B cell (primary cell): ENCODE measurements at regions not wholly inside any gene's neighbourhood (a gene's known extent, or its start where the extent isn't known, plus 50 kb on each side); places are given as distances from the start of the nearest gene placed in this dataset.

Experiments
- ATAC-seq: fragments of 200-7000 bp; cut with Tn5 transposase; one replicate; pipeline ENCODE4 v1.10.0; 2021; ENCODE audit warnings: low read depth, mild to moderate bottlenecking, moderate number of reproducible peaks, moderate library complexity
- CTCF ChIA-PET: fragments of 350-600 bp; sonication (Branson Sonifier 250); formaldehyde crosslinking; loops from one replicate; lab custom pipeline; 2021; ENCODE audit warnings: antibody characterized with exemption, inconsistent platforms; lab: Charles Lee
- POLR2A ChIA-PET: fragments of 350-600 bp; sonication (Branson Sonifier 250); formaldehyde crosslinking; loops from one replicate; lab custom pipeline; 2021; ENCODE audit warnings: antibody characterized with exemption; lab: Charles Lee
- DNase-seq: peaks from one replicate; pipeline ENCODE4 v3.0.0; 2013
- H2AFZ ChIP-seq: 2 replicates; pipeline ENCODE4 v1.6.1; 2012; ENCODE audit warnings: mild to moderate bottlenecking, low read depth, low read length; ENCODE audit not compliant: insufficient read depth, poor library complexity, severe bottlenecking
- H3K27ac ChIP-seq, 2 donors: 1 replicate in 1 of 2; 2 replicates in 1 of 2; pipeline ENCODE4 v1.5.1; 2012 to 2013; ENCODE audit warnings: low read length in 2 of 2, mild to moderate bottlenecking in 2 of 2, moderate library complexity in 1 of 2
- H3K27me3 ChIP-seq, 4 experiments: fragments of 200-600 bp in 1 of 4; sonication (generic) in 1 of 4; replicated peaks in 1 of 4; 1 replicate in 2 of 4; 2 replicates in 2 of 4; pipeline versions ENCODE4 v1.6.1 to v1.7.0; 2013 to 2016; ENCODE audit warnings: low read length in 3 of 4, mild to moderate bottlenecking in 2 of 4, mixed read lengths in 1 of 4, moderate library complexity in 1 of 4; ENCODE audit not compliant: insufficient read depth in 4 of 4, control insufficient read depth in 3 of 4; ENCODE audit errors: control extremely low read depth in 1 of 4
- H3K36me3 ChIP-seq, 2 experiments: replicated peaks in 1 of 2; 1 replicate in 1 of 2; 2 replicates in 1 of 2; pipeline versions ENCODE4 v1.6.1 to v1.7.1; 2013; ENCODE audit warnings: low read length in 1 of 2; ENCODE audit not compliant: insufficient read depth in 2 of 2, control insufficient read depth in 1 of 2; ENCODE audit errors: control extremely low read depth in 1 of 2, extremely low read depth in 1 of 2
- H3K4me1 ChIP-seq, 2 donors: fragments of 200-600 bp in 1 of 2; sonication (generic) in 1 of 2; 1 replicate in 1 of 2; 2 replicates in 1 of 2; pipeline versions ENCODE4 v1.5.1 to v1.6.1; 2013 to 2017; ENCODE audit warnings: low read length in 2 of 2; ENCODE audit not compliant: control insufficient read depth in 2 of 2, insufficient read depth in 2 of 2
- H3K4me2 ChIP-seq: replicated peaks from 2 replicates; pipeline ENCODE3; 2012; ENCODE audit warnings: mild to moderate bottlenecking, low read depth, low read length; ENCODE audit not compliant: poor library complexity, severe bottlenecking
- H3K4me3 ChIP-seq, 5 experiments: fragments of 200-600 bp in 1 of 5; sonication (generic) in 1 of 5; 1 replicate in 3 of 5; 2 replicates in 2 of 5; pipeline versions ENCODE4 v1.5.1 to v1.7.0; 2011 to 2016; ENCODE audit warnings: low read length in 4 of 5, mild to moderate bottlenecking in 4 of 5, low read depth in 2 of 5, control low read depth in 1 of 5, moderate library complexity in 1 of 5; ENCODE audit not compliant: insufficient read depth in 1 of 5; ENCODE audit errors: control extremely low read depth in 1 of 5, extremely low read depth in 1 of 5
- H3K79me2 ChIP-seq: fragments of 200-600 bp; sonication (generic); one replicate; pipeline ENCODE4 v1.6.0; 2016; ENCODE audit warnings: low read length; ENCODE audit not compliant: control insufficient read depth, insufficient read depth
- H3K9ac ChIP-seq: fragments of 200-600 bp; sonication (generic); 2 replicates; pipeline ENCODE4 v1.6.1; 2017; ENCODE audit warnings: mild to moderate bottlenecking, low read length, moderate library complexity
- H3K9me3 ChIP-seq, 3 donors: one replicate each; pipeline versions ENCODE4 v1.6.1 to v1.7.1; 2013; ENCODE audit warnings: low read length in 2 of 3; ENCODE audit not compliant: control insufficient read depth in 2 of 3, insufficient read depth in 1 of 3; ENCODE audit errors: control extremely low read depth in 1 of 3
- H4K20me1 ChIP-seq: 2 replicates; pipeline ENCODE4 v1.6.0; 2012; ENCODE audit warnings: mild to moderate bottlenecking, low read length; ENCODE audit not compliant: insufficient read depth, control insufficient read depth, poor library complexity, severe bottlenecking
- H3K27ac Mint-ChIP-seq: one replicate; pipeline ENCODE4 v1.8.0; 2021; ENCODE audit warnings: mixed read lengths
- H3K27me3 Mint-ChIP-seq: one replicate; pipeline ENCODE4 v1.8.0; 2021; ENCODE audit warnings: mixed read lengths
- H3K4me1 Mint-ChIP-seq: one replicate; pipeline ENCODE4 v1.8.0; 2021; ENCODE audit warnings: mixed read lengths
- H3K4me3 Mint-ChIP-seq: one replicate; pipeline ENCODE4 v1.8.0; 2021; ENCODE audit warnings: mixed read lengths
- H3K9me3 Mint-ChIP-seq: one replicate; pipeline ENCODE4 v1.8.0; 2022; ENCODE audit warnings: mixed read lengths; ENCODE audit not compliant: insufficient read depth
- EZH2 ChIP-seq: IDR thresholded peaks from 2 replicates; pipeline ENCODE4 v1.6.1; 2012; ENCODE audit warnings: borderline replicate concordance, low read depth, mild to moderate bottlenecking, moderate library complexity, low read length; ENCODE audit not compliant: insufficient read depth, poor library complexity, severe bottlenecking
- WGBS: methylation state at CpG from one replicate; pipeline ENCODE4 v1.1.5; 2013; ENCODE audit warnings: missing lambda C conversion rate; ENCODE audit not compliant: insufficient coverage; 5-methylcytosine and 5-hydroxymethylcytosine counted together
- intact Hi-C: fragments of 100-400 bp; cut with micrococcal nuclease; formaldehyde crosslinking; loops from one replicate; pipeline ENCODE4 v1.10.0; 2022
- TF ChIP-seq, protein P1 (sequence below): fragments of 200-600 bp; IDR thresholded peaks from one replicate; pipeline ENCODE4 v1.8.0; 2022; ENCODE audit warnings: antibody characterized with exemption, mild to moderate bottlenecking

- no peaks in the 10 kb centered on the region for H3K79me2 ChIP-seq
- intact Hi-C loops, result no loop called here
- Mint-ChIP-seq H3K27ac (no peak overlapping the region), H3K27me3 (no peaks in the 10 kb centered on the region), H3K4me3 (no peak overlapping the region), H3K9me3 (no peaks in the 10 kb centered on the region), H3K4me1 (no peaks in the 10 kb centered on the region)
- POLR2A ChIA-PET, result no interaction called here
- H3K27ac ChIP-seq, result no peak overlapping the region
- 94% methylated on average over 2 of the region's 4 CpGs for WGBS
- H4K20me1 ChIP-seq, result no peaks in the 10 kb centered on the region
- TF ChIP-seq EZH2, result no peak
- TF ChIP-seq, protein P1, sequence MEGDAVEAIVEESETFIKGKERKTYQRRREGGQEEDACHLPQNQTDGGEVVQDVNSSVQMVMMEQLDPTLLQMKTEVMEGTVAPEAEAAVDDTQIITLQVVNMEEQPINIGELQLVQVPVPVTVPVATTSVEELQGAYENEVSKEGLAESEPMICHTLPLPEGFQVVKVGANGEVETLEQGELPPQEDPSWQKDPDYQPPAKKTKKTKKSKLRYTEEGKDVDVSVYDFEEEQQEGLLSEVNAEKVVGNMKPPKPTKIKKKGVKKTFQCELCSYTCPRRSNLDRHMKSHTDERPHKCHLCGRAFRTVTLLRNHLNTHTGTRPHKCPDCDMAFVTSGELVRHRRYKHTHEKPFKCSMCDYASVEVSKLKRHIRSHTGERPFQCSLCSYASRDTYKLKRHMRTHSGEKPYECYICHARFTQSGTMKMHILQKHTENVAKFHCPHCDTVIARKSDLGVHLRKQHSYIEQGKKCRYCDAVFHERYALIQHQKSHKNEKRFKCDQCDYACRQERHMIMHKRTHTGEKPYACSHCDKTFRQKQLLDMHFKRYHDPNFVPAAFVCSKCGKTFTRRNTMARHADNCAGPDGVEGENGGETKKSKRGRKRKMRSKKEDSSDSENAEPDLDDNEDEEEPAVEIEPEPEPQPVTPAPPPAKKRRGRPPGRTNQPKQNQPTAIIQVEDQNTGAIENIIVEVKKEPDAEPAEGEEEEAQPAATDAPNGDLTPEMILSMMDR, result no peak
- CTCF ChIA-PET, result no interaction called here
- no peaks in the 10 kb centered on the region for H3K9me3 ChIP-seq
- no peaks in the 10 kb centered on the region for H3K36me3 ChIP-seq
- ATAC-seq, result no peak
- no peak overlapping the region for H2AFZ ChIP-seq
- no peak overlapping the region for H3K9ac ChIP-seq
- no peaks in the 10 kb centered on the region for H3K4me1 ChIP-seq
- H3K4me3 ChIP-seq, result no peak overlapping the region
- no peaks in the 10 kb centered on the region for H3K27me3 ChIP-seq
- H3K4me2 ChIP-seq, result no peak overlapping the region
- DNase-seq, result no peak
Observed at GRCh38 chr5:33080287-33080686, 360.5 kb upstream of the TARS1 start.

GRCh38 chr5:33088176-33088575 is 352.6 kb upstream of the TARS1 start:
- ATAC-seq (no peak), DNase-seq (no peak)
- no peaks in the 10 kb centered on the region for H3K9me3 Mint-ChIP-seq
- 100% methylated on average over 1 of the region's 2 CpGs for WGBS
- POLR2A ChIA-PET, result no interaction called here
- TF ChIP-seq, protein P1, result no peak
- TF ChIP-seq EZH2, result no peak
- CTCF ChIA-PET, result no interaction called here
- intact Hi-C loops, result no loop called here
- H3K9me3 ChIP-seq, result peaks cover 0 to 9% (median 0%) of the 10 kb centered on the region in 3 donors
- H3K9ac ChIP-seq, result no peak overlapping the region
- H2AFZ ChIP-seq, result no peak overlapping the region
- H3K27ac ChIP-seq, result no peak overlapping the region
- no peaks in the 10 kb centered on the region for H3K36me3 ChIP-seq
- H3K4me3 ChIP-seq, result no peak overlapping the region
- no peaks in the 10 kb centered on the region for H3K27me3 Mint-ChIP-seq
- no peaks in the 10 kb centered on the region for H4K20me1 ChIP-seq
- H3K4me3 Mint-ChIP-seq, result no peak overlapping the region
- H3K4me1 ChIP-seq, result no peaks in the 10 kb centered on the region
- H3K4me2 ChIP-seq, result no peak overlapping the region
- no peak overlapping the region for H3K27ac Mint-ChIP-seq
- H3K4me1 Mint-ChIP-seq, result no peaks in the 10 kb centered on the region
- H3K79me2 ChIP-seq, result no peaks in the 10 kb centered on the region
- no peaks in the 10 kb centered on the region for H3K27me3 ChIP-seq
